ENCODE measurements at regions not wholly inside any gene's neighbourhood (a gene's known extent, or its start where the extent isn't known, plus 50 kb on each side); places are given as distances from the start of the nearest gene placed in this dataset.

GRCh38 chr6:126167726-126168125 is 172.2 kb upstream of the CENPW start:
- peaks cover 12% of the 10 kb centered on the region for H3K9me3 Mint-ChIP-seq (ENCODE audit: unreplicated experiment)
- no peaks in the 10 kb centered on the region for H3K36me3 Mint-ChIP-seq (ENCODE audit: insufficient read depth, unreplicated experiment)
- peaks cover 16% of the 10 kb centered on the region for H3K4me1 Mint-ChIP-seq (ENCODE audit: low read depth, unreplicated experiment)
- no peaks in the 10 kb centered on the region for H3K27me3 ChIP-seq (replicated peaks; ENCODE audit: control insufficient read depth, insufficient read depth, low read length)
- H3K4me1 ChIP-seq = peaks cover 4% of the 10 kb centered on the region; the same call in 1 of the 2 replicates
- CTCF ChIA-PET = no interaction called here
- H3K36me3 ChIP-seq (ENCODE audit: control insufficient read depth, insufficient read depth, low read length) = no peaks in the 10 kb centered on the region
- POLR2A ChIA-PET = no interaction called here
- DNase-seq = no peak
- H3K27ac Mint-ChIP-seq (ENCODE audit: unreplicated experiment) = no peak overlapping the region
- H3K27me3 Mint-ChIP-seq (ENCODE audit: insufficient read depth, unreplicated experiment) = no peaks in the 10 kb centered on the region
- no peak overlapping the region for H3K4me3 Mint-ChIP-seq (ENCODE audit: unreplicated experiment)
- no peaks in the 10 kb centered on the region for H3K9me3 ChIP-seq
- BruUV-seq (replicated peaks) = no TSS peak
- H3K4me3 ChIP-seq (ENCODE audit: low read depth, low read length) = no peak overlapping the region
- TF ChIP-seq, protein P1, sequence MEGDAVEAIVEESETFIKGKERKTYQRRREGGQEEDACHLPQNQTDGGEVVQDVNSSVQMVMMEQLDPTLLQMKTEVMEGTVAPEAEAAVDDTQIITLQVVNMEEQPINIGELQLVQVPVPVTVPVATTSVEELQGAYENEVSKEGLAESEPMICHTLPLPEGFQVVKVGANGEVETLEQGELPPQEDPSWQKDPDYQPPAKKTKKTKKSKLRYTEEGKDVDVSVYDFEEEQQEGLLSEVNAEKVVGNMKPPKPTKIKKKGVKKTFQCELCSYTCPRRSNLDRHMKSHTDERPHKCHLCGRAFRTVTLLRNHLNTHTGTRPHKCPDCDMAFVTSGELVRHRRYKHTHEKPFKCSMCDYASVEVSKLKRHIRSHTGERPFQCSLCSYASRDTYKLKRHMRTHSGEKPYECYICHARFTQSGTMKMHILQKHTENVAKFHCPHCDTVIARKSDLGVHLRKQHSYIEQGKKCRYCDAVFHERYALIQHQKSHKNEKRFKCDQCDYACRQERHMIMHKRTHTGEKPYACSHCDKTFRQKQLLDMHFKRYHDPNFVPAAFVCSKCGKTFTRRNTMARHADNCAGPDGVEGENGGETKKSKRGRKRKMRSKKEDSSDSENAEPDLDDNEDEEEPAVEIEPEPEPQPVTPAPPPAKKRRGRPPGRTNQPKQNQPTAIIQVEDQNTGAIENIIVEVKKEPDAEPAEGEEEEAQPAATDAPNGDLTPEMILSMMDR (IDR thresholded peaks at IDR 0.05; ENCODE audit: insufficient read depth in 1 of 2, low read depth in 1 of 2, low read length in 1 of 2, severe bottlenecking in 1 of 2, unreplicated experiment in 1 of 2) = no peak
- intact Hi-C loops (cut with micrococcal nuclease; ENCODE audit: unreplicated experiment) = no loop called here

DNA sequence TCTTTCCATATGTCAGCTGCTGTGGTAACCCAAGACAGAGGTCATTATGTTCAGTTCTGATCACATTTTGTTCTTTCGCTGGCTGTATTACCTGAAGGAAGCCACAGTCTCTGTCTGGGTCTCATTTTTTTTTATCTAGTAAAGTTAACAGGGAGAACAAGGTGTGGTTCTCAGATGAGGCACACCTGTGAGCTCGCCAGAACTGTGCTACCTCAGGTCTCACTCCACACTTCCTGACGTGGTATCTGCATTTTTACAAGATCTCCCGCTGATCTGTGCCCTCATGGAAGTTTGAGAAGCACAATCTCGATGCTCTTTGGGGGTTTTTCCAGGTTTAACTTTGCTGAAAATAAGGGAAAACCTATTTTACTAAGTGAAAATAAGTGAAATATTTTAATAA is 169.5 kb upstream of the CENPW start:
- Histone ChIP-seq H3K4me3 (ENCODE audit: low read depth, low read length) (no peak overlapping the region), H3K9me3 (no peaks in the 10 kb centered on the region), H3K4me1 (peaks cover 4% of the 10 kb centered on the region; the same call in 1 of the 2 replicates), H3K27me3 (replicated peaks; ENCODE audit: control insufficient read depth, insufficient read depth, low read length) (no peaks in the 10 kb centered on the region), H3K36me3 (ENCODE audit: control insufficient read depth, insufficient read depth, low read length) (no peaks in the 10 kb centered on the region)
- H3K36me3 Mint-ChIP-seq (ENCODE audit: insufficient read depth, unreplicated experiment) = no peaks in the 10 kb centered on the region
- BruUV-seq (replicated peaks) = no TSS peak
- H3K4me1 Mint-ChIP-seq (ENCODE audit: low read depth, unreplicated experiment) = peaks cover 16% of the 10 kb centered on the region
- TF ChIP-seq, protein P1 (IDR thresholded peaks at IDR 0.05; ENCODE audit: insufficient read depth in 1 of 2, low read depth in 1 of 2, low read length in 1 of 2, severe bottlenecking in 1 of 2, unreplicated experiment in 1 of 2) = no peak
- DNase-seq = no peak
- no peak overlapping the region for H3K27ac Mint-ChIP-seq (ENCODE audit: unreplicated experiment)
- ChIA-PET CTCF (no interaction called here), POLR2A (no interaction called here)
- intact Hi-C loops (cut with micrococcal nuclease; ENCODE audit: unreplicated experiment) = loop anchor here (10.0 kb wide), 1 partner anchor 176 kb away; no protein-coding TSS in a partner anchor
- no peaks in the 10 kb centered on the region for H3K9me3 Mint-ChIP-seq (ENCODE audit: unreplicated experiment)
- no peaks in the 10 kb centered on the region for H3K27me3 Mint-ChIP-seq (ENCODE audit: insufficient read depth, unreplicated experiment)
- no peak overlapping the region for H3K4me3 Mint-ChIP-seq (ENCODE audit: unreplicated experiment)

GRCh38 chr6:126170978-126171382 is 168.9 kb upstream of the CENPW start:
- TF ChIP-seq, protein P1 (IDR thresholded peaks at IDR 0.05; ENCODE audit: insufficient read depth in 1 of 2, low read depth in 1 of 2, low read length in 1 of 2, severe bottlenecking in 1 of 2, unreplicated experiment in 1 of 2) = peak; percentile 35 to 41
- no peak overlapping the region for H3K27ac Mint-ChIP-seq (ENCODE audit: unreplicated experiment)
- intact Hi-C loops (cut with micrococcal nuclease; ENCODE audit: unreplicated experiment) = loop anchor here (1.0 to 10.0 kb wide), 2 partner anchors 138 to 176 kb away; no protein-coding TSS in a partner anchor

More at GRCh38 chr6:126170978-126171382, 168.9 kb upstream of the CENPW start:
- no peak overlapping the region for H3K4me3 Mint-ChIP-seq (ENCODE audit: unreplicated experiment)
- H3K27me3 Mint-ChIP-seq (ENCODE audit: insufficient read depth, unreplicated experiment) = no peaks in the 10 kb centered on the region
- H3K4me1 Mint-ChIP-seq (ENCODE audit: low read depth, unreplicated experiment) = peaks cover 16% of the 10 kb centered on the region
- Histone ChIP-seq H3K4me1 (peaks cover 4% of the 10 kb centered on the region; the same call in 1 of the 2 replicates), H3K4me3 (ENCODE audit: low read depth, low read length) (no peak overlapping the region), H3K27me3 (replicated peaks; ENCODE audit: control insufficient read depth, insufficient read depth, low read length) (no peaks in the 10 kb centered on the region), H3K36me3 (ENCODE audit: control insufficient read depth, insufficient read depth, low read length) (no peaks in the 10 kb centered on the region), H3K9me3 (no peaks in the 10 kb centered on the region)
- peak in 1 of 2 experiments; percentile 46 for DNase-seq
- POLR2A ChIA-PET = no interaction called here
- BruUV-seq (replicated peaks) = no TSS peak
- no peaks in the 10 kb centered on the region for H3K36me3 Mint-ChIP-seq (ENCODE audit: insufficient read depth, unreplicated experiment)
- H3K9me3 Mint-ChIP-seq (ENCODE audit: unreplicated experiment) = no peaks in the 10 kb centered on the region
- CTCF ChIA-PET = no interaction called here

Data from Caco-2 (cell line).